ENCODE measurements at regions not wholly inside any gene's neighbourhood (a gene's known extent, or its start where the extent isn't known, plus 50 kb on each side); places are given as distances from the start of the nearest gene placed in this dataset.

- no peak overlapping the region for H3K27ac ChIP-seq
- no peak for DNase-seq
- TF ChIP-seq CTCF (IDR thresholded peaks at IDR 0.05), result no peak
- TF ChIP-seq POLR2A (IDR thresholded peaks at IDR 0.05), result no peak
- 42 to 62% methylated on average over 2 to 3 of the region's 3 CpGs for WGBS, 2 donors
- no peaks in the 10 kb centered on the region for H3K36me3 ChIP-seq (replicated peaks in 1 of 2; ENCODE audit: insufficient read depth in 1 of 2, low read depth in 2 of 2)
- no peaks in the 10 kb centered on the region for H3K9me3 ChIP-seq
- no peaks in the 10 kb centered on the region for H3K27me3 ChIP-seq
- H3K4me1 ChIP-seq, result no peaks in the 10 kb centered on the region
- ATAC-seq, result no peak
- no peak overlapping the region for H3K4me3 ChIP-seq
- intact Hi-C loops (cut with DNase I), result no loop called here
Measured at GRCh38 chr15:87638554-87639083, 617.9 kb downstream of the NTRK3 start.

GRCh38 chr15:87634361-87634760, 622.2 kb downstream of the NTRK3 start:
- Histone ChIP-seq H3K4me3 (no peak overlapping the region), H3K27me3 (no peaks in the 10 kb centered on the region), H3K4me1 (no peaks in the 10 kb centered on the region), H3K9me3 (no peaks in the 10 kb centered on the region), H3K27ac (no peak overlapping the region), H3K36me3 (replicated peaks in 1 of 2; ENCODE audit: insufficient read depth in 1 of 2, low read depth in 2 of 2) (no peaks in the 10 kb centered on the region)
- whole genome bisulfite sequencing, 2 donors, result 32 to 54% methylated on average over 1 of the region's 1 CpG
- DNase-seq, result no peak
- intact Hi-C loops (cut with DNase I), result no loop called here
- TF ChIP-seq CTCF (IDR thresholded peaks at IDR 0.05), result no peak
- TF ChIP-seq POLR2A (IDR thresholded peaks at IDR 0.05), result no peak
- no peak for ATAC-seq

- H3K36me3 ChIP-seq (replicated peaks in 1 of 2; ENCODE audit: insufficient read depth in 1 of 2, low read depth in 2 of 2), result no peaks in the 10 kb centered on the region
- no peaks in the 10 kb centered on the region for H3K27me3 ChIP-seq
- TF ChIP-seq POLR2A (IDR thresholded peaks at IDR 0.05) (no peak), CTCF (IDR thresholded peaks at IDR 0.05) (no peak)
- H3K4me3 ChIP-seq, result no peak overlapping the region
- WGBS, 2 donors, result 56 to 59% methylated on average over 1 of the region's 1 CpG
- DNase-seq, result no peak
- no peaks in the 10 kb centered on the region for H3K4me1 ChIP-seq
- H3K9me3 ChIP-seq, result no peaks in the 10 kb centered on the region
- no peak for ATAC-seq
- intact Hi-C loops (cut with DNase I), result no loop called here
- no peak overlapping the region for H3K27ac ChIP-seq
Measured at GRCh38 chr15:87633525-87633924, 623.0 kb downstream of the NTRK3 start.

- H3K27me3 ChIP-seq, result no peaks in the 10 kb centered on the region
- intact Hi-C loops (cut with DNase I), result no loop called here
- ATAC-seq (no peak), DNase-seq (no peak)
- H3K27ac ChIP-seq, result no peak overlapping the region
- no peaks in the 10 kb centered on the region for H3K4me1 ChIP-seq
- H3K9me3 ChIP-seq, result no peaks in the 10 kb centered on the region
- no peak overlapping the region for H3K4me3 ChIP-seq
- no peaks in the 10 kb centered on the region for H3K36me3 ChIP-seq (replicated peaks in 1 of 2; ENCODE audit: insufficient read depth in 1 of 2, low read depth in 2 of 2)
- TF ChIP-seq POLR2A (IDR thresholded peaks at IDR 0.05) (no peak), CTCF (IDR thresholded peaks at IDR 0.05) (no peak)
Measured at GRCh38 chr15:87632364-87632763, 624.2 kb downstream of the NTRK3 start.

- no peak overlapping the region for H3K4me3 ChIP-seq
- H3K27ac ChIP-seq, result no peak overlapping the region
- H3K4me1 ChIP-seq, result no peaks in the 10 kb centered on the region
- no peaks in the 10 kb centered on the region for H3K27me3 ChIP-seq
- H3K9me3 ChIP-seq, result no peaks in the 10 kb centered on the region
- WGBS, 2 donors, result 22 to 41% methylated on average over 2 of the region's 2 CpGs
- intact Hi-C loops (cut with DNase I), result no loop called here
- TF ChIP-seq CTCF (IDR thresholded peaks at IDR 0.05) (no peak), POLR2A (IDR thresholded peaks at IDR 0.05) (no peak)
- ATAC-seq, result no peak
- DNase-seq, result no peak
- no peaks in the 10 kb centered on the region for H3K36me3 ChIP-seq (replicated peaks in 1 of 2; ENCODE audit: insufficient read depth in 1 of 2, low read depth in 2 of 2)
Measured at GRCh38 chr15:87631775-87632174, 624.8 kb downstream of the NTRK3 start.

Measured in body of pancreas (tissue), 4 donors.